ENCODE measurements at regions not wholly inside any gene's neighbourhood (a gene's known extent, or its start where the extent isn't known, plus 50 kb on each side); places are given as distances from the start of the nearest gene placed in this dataset.

GRCh38 chr3:82586414-82586813, 825.0 kb upstream of the GBE1 start:
- Mint-ChIP-seq H3K4me3 (no peak overlapping the region), H3K27ac (no peak overlapping the region), H3K9me3 (peaks cover 21% of the 10 kb centered on the region), H3K27me3 (ENCODE audit: insufficient read depth, low read depth, poor library complexity) (no peaks in the 10 kb centered on the region), H3K36me3 (ENCODE audit: low read depth) (peaks cover 15% of the 10 kb centered on the region; the same call in 2 of the 3 replicates), H3K4me1 (no peaks in the 10 kb centered on the region)
- H3K4me3 ChIP-seq: no peak overlapping the region
- no peaks in the 10 kb centered on the region for H3K27me3 ChIP-seq (ENCODE audit: insufficient read depth)
- no peak for DNase-seq (ENCODE audit: low spot score)
- no peaks in the 10 kb centered on the region; the same call in 1 of the 2 replicates for H3K36me3 ChIP-seq (ENCODE audit: insufficient read depth)
- no peak for ATAC-seq
- H2AFZ ChIP-seq: no peak overlapping the region
- H4K20me1 ChIP-seq (replicated peaks; ENCODE audit: insufficient read depth): no peaks in the 10 kb centered on the region
- H3K9me2 ChIP-seq (ENCODE audit: insufficient read depth): no peaks in the 10 kb centered on the region
- no peaks in the 10 kb centered on the region for H3K4me1 ChIP-seq (ENCODE audit: insufficient read depth)
- H3K4me2 ChIP-seq: no peak overlapping the region
- no peak overlapping the region for H3K27ac ChIP-seq (ENCODE audit: low read depth)
- no peak for TF ChIP-seq ZNF114 (CRISPR knock-in tag; IDR thresholded peaks at IDR 0.05)
- no peak for TF ChIP-seq STAT1 (IDR thresholded peaks at IDR 0.05; ENCODE audit: unreplicated experiment)
- TF ChIP-seq ETS1 (IDR thresholded peaks at IDR 0.05): no peak
- TF ChIP-seq CREB1 (CRISPR knock-in tag; IDR thresholded peaks at IDR 0.05; ENCODE audit: low read depth): no peak
- no peak for TF ChIP-seq EZH2phosphoT487 (IDR thresholded peaks at IDR 0.05; ENCODE audit: unreplicated experiment)
- TF ChIP-seq, protein P1, sequence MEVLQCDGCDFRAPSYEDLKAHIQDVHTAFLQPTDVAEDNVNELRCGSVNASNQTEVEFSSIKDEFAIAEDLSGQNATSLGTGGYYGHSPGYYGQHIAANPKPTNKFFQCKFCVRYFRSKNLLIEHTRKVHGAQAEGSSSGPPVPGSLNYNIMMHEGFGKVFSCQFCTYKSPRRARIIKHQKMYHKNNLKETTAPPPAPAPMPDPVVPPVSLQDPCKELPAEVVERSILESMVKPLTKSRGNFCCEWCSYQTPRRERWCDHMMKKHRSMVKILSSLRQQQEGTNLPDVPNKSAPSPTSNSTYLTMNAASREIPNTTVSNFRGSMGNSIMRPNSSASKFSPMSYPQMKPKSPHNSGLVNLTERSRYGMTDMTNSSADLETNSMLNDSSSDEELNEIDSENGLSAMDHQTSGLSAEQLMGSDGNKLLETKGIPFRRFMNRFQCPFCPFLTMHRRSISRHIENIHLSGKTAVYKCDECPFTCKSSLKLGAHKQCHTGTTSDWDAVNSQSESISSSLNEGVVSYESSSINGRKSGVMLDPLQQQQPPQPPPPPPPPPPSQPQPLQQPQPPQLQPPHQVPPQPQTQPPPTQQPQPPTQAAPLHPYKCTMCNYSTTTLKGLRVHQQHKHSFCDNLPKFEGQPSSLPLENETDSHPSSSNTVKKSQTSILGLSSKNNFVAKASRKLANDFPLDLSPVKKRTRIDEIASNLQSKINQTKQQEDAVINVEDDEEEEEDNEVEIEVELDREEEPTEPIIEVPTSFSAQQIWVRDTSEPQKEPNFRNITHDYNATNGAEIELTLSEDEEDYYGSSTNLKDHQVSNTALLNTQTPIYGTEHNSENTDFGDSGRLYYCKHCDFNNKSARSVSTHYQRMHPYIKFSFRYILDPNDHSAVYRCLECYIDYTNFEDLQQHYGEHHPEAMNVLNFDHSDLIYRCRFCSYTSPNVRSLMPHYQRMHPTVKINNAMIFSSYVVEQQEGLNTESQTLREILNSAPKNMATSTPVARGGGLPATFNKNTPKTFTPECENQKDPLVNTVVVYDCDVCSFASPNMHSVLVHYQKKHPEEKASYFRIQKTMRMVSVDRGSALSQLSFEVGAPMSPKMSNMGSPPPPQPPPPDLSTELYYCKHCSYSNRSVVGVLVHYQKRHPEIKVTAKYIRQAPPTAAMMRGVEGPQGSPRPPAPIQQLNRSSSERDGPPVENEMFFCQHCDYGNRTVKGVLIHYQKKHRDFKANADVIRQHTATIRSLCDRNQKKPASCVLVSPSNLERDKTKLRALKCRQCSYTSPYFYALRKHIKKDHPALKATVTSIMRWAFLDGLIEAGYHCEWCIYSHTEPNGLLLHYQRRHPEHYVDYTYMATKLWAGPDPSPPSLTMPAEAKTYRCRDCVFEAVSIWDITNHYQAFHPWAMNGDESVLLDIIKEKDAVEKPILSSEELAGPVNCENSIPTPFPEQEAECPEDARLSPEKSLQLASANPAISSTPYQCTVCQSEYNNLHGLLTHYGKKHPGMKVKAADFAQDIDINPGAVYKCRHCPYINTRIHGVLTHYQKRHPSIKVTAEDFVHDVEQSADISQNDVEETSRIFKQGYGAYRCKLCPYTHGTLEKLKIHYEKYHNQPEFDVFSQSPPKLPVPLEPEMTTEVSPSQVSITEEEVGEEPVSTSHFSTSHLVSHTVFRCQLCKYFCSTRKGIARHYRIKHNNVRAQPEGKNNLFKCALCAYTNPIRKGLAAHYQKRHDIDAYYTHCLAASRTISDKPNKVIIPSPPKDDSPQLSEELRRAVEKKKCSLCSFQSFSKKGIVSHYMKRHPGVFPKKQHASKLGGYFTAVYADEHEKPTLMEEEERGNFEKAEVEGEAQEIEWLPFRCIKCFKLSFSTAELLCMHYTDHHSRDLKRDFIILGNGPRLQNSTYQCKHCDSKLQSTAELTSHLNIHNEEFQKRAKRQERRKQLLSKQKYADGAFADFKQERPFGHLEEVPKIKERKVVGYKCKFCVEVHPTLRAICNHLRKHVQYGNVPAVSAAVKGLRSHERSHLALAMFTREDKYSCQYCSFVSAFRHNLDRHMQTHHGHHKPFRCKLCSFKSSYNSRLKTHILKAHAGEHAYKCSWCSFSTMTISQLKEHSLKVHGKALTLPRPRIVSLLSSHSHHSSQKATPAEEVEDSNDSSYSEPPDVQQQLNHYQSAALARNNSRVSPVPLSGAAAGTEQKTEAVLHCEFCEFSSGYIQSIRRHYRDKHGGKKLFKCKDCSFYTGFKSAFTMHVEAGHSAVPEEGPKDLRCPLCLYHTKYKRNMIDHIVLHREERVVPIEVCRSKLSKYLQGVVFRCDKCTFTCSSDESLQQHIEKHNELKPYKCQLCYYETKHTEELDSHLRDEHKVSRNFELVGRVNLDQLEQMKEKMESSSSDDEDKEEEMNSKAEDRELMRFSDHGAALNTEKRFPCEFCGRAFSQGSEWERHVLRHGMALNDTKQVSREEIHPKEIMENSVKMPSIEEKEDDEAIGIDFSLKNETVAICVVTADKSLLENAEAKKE (CRISPR knock-in tag; IDR thresholded peaks at IDR 0.05): no peak
- TF ChIP-seq JUNB (IDR thresholded peaks at IDR 0.05; ENCODE audit: unreplicated experiment): no peak
- no peak for TF ChIP-seq NANOG (IDR thresholded peaks at IDR 0.05; ENCODE audit: borderline replicate concordance)
- TF ChIP-seq, protein P2, sequence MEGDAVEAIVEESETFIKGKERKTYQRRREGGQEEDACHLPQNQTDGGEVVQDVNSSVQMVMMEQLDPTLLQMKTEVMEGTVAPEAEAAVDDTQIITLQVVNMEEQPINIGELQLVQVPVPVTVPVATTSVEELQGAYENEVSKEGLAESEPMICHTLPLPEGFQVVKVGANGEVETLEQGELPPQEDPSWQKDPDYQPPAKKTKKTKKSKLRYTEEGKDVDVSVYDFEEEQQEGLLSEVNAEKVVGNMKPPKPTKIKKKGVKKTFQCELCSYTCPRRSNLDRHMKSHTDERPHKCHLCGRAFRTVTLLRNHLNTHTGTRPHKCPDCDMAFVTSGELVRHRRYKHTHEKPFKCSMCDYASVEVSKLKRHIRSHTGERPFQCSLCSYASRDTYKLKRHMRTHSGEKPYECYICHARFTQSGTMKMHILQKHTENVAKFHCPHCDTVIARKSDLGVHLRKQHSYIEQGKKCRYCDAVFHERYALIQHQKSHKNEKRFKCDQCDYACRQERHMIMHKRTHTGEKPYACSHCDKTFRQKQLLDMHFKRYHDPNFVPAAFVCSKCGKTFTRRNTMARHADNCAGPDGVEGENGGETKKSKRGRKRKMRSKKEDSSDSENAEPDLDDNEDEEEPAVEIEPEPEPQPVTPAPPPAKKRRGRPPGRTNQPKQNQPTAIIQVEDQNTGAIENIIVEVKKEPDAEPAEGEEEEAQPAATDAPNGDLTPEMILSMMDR (conservative IDR thresholded peaks at IDR 0.05; ENCODE audit: low read depth in 2 of 2): no peak
- TF ChIP-seq ZNF331 (CRISPR knock-in tag; IDR thresholded peaks at IDR 0.05; ENCODE audit: low read depth): no peak
- TF ChIP-seq POLR2AphosphoS5 (IDR thresholded peaks at IDR 0.05; ENCODE audit: low read depth): no peak
- no peak for TF ChIP-seq EZH2 (IDR thresholded peaks at IDR 0.05; ENCODE audit: low read depth, unreplicated experiment)
- no peak for TF ChIP-seq REST (IDR thresholded peaks at IDR 0.05; ENCODE audit: unreplicated experiment)
- H3F3A ChIP-seq (replicated peaks; ENCODE audit: low read depth): no peaks in the 10 kb centered on the region
- H3K79me2 ChIP-seq (replicated peaks; ENCODE audit: insufficient read depth): no peaks in the 10 kb centered on the region
